HCT116 (cell line): ENCODE measurements at regions not wholly inside any gene's neighbourhood (a gene's known extent, or its start where the extent isn't known, plus 50 kb on each side); places are given as distances from the start of the nearest gene placed in this dataset.
A peak's percentile ranks its signal among the peaks of the same experiment; 100 is the strongest.

Source experiments
- ATF3 ChIP-seq: IDR thresholded peaks from 2 replicates; pipeline ENCODE4 v1.6.1; 2012
- EGR1 ChIP-seq: IDR thresholded peaks from 2 replicates; pipeline ENCODE4 v1.6.1; 2012; ENCODE audit warnings: low read depth
- ELF1 ChIP-seq: IDR thresholded peaks from 2 replicates; pipeline ENCODE4 v1.6.1; 2012; ENCODE audit warnings: low read depth, borderline replicate concordance
- EZH2 ChIP-seq: fragments of 200-600 bp; sonication (generic); IDR thresholded peaks from 2 replicates; pipeline ENCODE4 v1.6.1; 2017; ENCODE audit warnings: antibody characterized with exemption, mixed run types
- EZH2phosphoT487 ChIP-seq: fragments of 200-600 bp; IDR thresholded peaks from 2 replicates; pipeline ENCODE4 v1.6.1; 2018; ENCODE audit warnings: antibody characterized with exemption, borderline replicate concordance
- JUND ChIP-seq: IDR thresholded peaks from 2 replicates; pipeline ENCODE4 v1.6.1; 2012
- MAX ChIP-seq: IDR thresholded peaks from 2 replicates; pipeline ENCODE4 v1.6.1; 2012
- POLR2AphosphoS5 ChIP-seq: IDR thresholded peaks from 2 replicates; pipeline ENCODE4 v1.6.1; 2011; ENCODE audit warnings: mild to moderate bottlenecking, low read depth, low read length, moderate library complexity
- SIN3A ChIP-seq: IDR thresholded peaks from 2 replicates; pipeline ENCODE4 v1.6.1; 2012; ENCODE audit warnings: low read depth
- SRF ChIP-seq: IDR thresholded peaks from 2 replicates; pipeline ENCODE4 v1.6.1; 2012; ENCODE audit warnings: low read depth
- YY1 ChIP-seq: IDR thresholded peaks from 2 replicates; pipeline ENCODE4 v1.6.1; 2011; ENCODE audit warnings: low read length, low read depth, moderate library complexity, mild to moderate bottlenecking; ENCODE audit not compliant: insufficient replicate concordance; ENCODE audit errors: extremely low read depth
- ZBTB33 ChIP-seq: IDR thresholded peaks from 2 replicates; pipeline ENCODE4 v1.6.1; 2011; ENCODE audit warnings: mild to moderate bottlenecking, low read length, moderate library complexity; ENCODE audit not compliant: insufficient replicate concordance; ENCODE audit errors: extremely low read depth
- ZFX ChIP-seq: fragments of 450-650 bp; IDR thresholded peaks from 2 replicates; pipeline ENCODE4 v1.6.1; 2017
- ZNF274 ChIP-seq: fragments of 200-500 bp; sonication (Bioruptor generic); IDR thresholded peaks from 2 replicates; pipeline ENCODE4 v1.6.1; 2014; ENCODE audit warnings: mild to moderate bottlenecking, low read depth, low read length, inconsistent platforms

GRCh38 chr5:175246242-175246888 lies 197.6 kb downstream of the DRD1 start (continued):
- TF ChIP-seq SIN3A (peak; percentile 38; the same call in 1 of the 2 replicates), EGR1 (no peak), POLR2AphosphoS5 (peak; percentile 50; the same call in 1 of the 2 replicates), ELF1 (no peak), EZH2phosphoT487 (no peak), ZNF274 (no peak), JUND (peak; percentile 94), ATF3 (0 out of 2 replicates have a peak, but pooled peaks have one; percentile 22), ZFX (no peak), MAX (peak; percentile 80), YY1 (peak; percentile 24), EZH2 (no peak), SRF (peak; percentile 76), ZBTB33 (no peak)
